Liver (tissue), 8 donors: ENCODE measurements at regions not wholly inside any gene's neighbourhood (a gene's known extent, or its start where the extent isn't known, plus 50 kb on each side); places are given as distances from the start of the nearest gene placed in this dataset.

Experiments
- DNase-seq: peaks from one replicate; pipeline ENCODE4 v3.0.0-alpha.2; 2017; ENCODE audit warnings: low spot score
- H3K27ac ChIP-seq, 2 donors: one replicate each; pipeline ENCODE4 v1.7.0; 2013; ENCODE audit warnings: inconsistent platforms in 2 of 2, low read length in 2 of 2, control low read depth in 1 of 2, low read depth in 1 of 2, mild to moderate bottlenecking in 1 of 2
- H3K27me3 ChIP-seq, 4 donors: one replicate each; pipeline versions ENCODE4 v1.6.1 to v1.7.0; 2013; ENCODE audit warnings: low read length in 3 of 4, inconsistent platforms in 1 of 4, mild to moderate bottlenecking in 1 of 4, moderate library complexity in 1 of 4; ENCODE audit not compliant: control insufficient read depth in 4 of 4, insufficient read depth in 4 of 4
- H3K36me3 ChIP-seq, 4 donors: one replicate each; pipeline versions ENCODE4 v1.6.1 to v1.7.0; 2013; ENCODE audit warnings: low read length in 3 of 4, mild to moderate bottlenecking in 3 of 4, low read depth in 1 of 4, moderate library complexity in 1 of 4; ENCODE audit not compliant: control insufficient read depth in 4 of 4, insufficient read depth in 3 of 4
- H3K4me1 ChIP-seq, 4 donors: one replicate each; pipeline versions ENCODE4 v1.6.1 to v1.7.0; 2013; ENCODE audit warnings: low read length in 3 of 4, mild to moderate bottlenecking in 3 of 4, moderate library complexity in 1 of 4; ENCODE audit not compliant: control insufficient read depth in 4 of 4, insufficient read depth in 4 of 4
- H3K4me3 ChIP-seq, 3 donors: one replicate each; pipeline versions ENCODE4 v1.6.1 to v1.7.0; 2013; ENCODE audit warnings: low read length in 3 of 3, control low read depth in 1 of 3, low read depth in 1 of 3, mild to moderate bottlenecking in 1 of 3
- H3K9ac ChIP-seq, 2 donors: one replicate each; pipeline ENCODE4 v1.7.0; 2013; ENCODE audit warnings: low read length in 2 of 2, mild to moderate bottlenecking in 2 of 2, moderate library complexity in 2 of 2, control low read depth in 1 of 2, low read depth in 1 of 2
- H3K9me3 ChIP-seq, 4 donors: one replicate each; pipeline versions ENCODE4 v1.6.1 to v1.7.0; 2013; ENCODE audit warnings: low read length in 3 of 4; ENCODE audit not compliant: control insufficient read depth in 4 of 4
- EGR1 ChIP-seq, 2 donors: IDR thresholded peaks; 2 replicates each; pipeline ENCODE4 v1.6.1; 2016 to 2018; ENCODE audit warnings: antibody characterized with exemption in 2 of 2, low read depth in 2 of 2
- FOXA2 ChIP-seq: IDR thresholded peaks from 2 replicates; pipeline ENCODE4 v1.6.1; 2016; ENCODE audit warnings: antibody characterized with exemption
- GABPA ChIP-seq, 2 donors: IDR thresholded peaks in 1 of 2; conservative IDR thresholded peaks in 1 of 2; 2 replicates each; pipeline ENCODE4 v1.6.1; 2016; ENCODE audit warnings: antibody characterized with exemption in 2 of 2, mild to moderate bottlenecking in 1 of 2, moderate library complexity in 1 of 2
- HNF4A ChIP-seq, 2 donors: conservative IDR thresholded peaks; 2 replicates each; pipeline ENCODE4 v1.6.1; 2016; ENCODE audit warnings: antibody characterized with exemption in 2 of 2, mild to moderate bottlenecking in 2 of 2
- HNF4G ChIP-seq: IDR thresholded peaks from 2 replicates; pipeline ENCODE4 v1.6.1; 2016; ENCODE audit warnings: antibody characterized with exemption
- JUND ChIP-seq, 2 donors: IDR thresholded peaks; 2 replicates each; pipeline ENCODE4 v1.6.1; 2016; ENCODE audit warnings: antibody characterized with exemption in 2 of 2
- NR2F2 ChIP-seq: IDR thresholded peaks from 2 replicates; pipeline ENCODE4 v1.6.1; 2016; ENCODE audit warnings: antibody characterized with exemption
- RAD21 ChIP-seq, 2 donors: IDR thresholded peaks; 2 replicates each; pipeline ENCODE4 v1.6.1; 2016; ENCODE audit warnings: antibody characterized with exemption in 2 of 2, mild to moderate bottlenecking in 2 of 2
- SP1 ChIP-seq: IDR thresholded peaks from 2 replicates; pipeline ENCODE4 v1.6.1; 2018; ENCODE audit warnings: antibody characterized with exemption, mild to moderate bottlenecking
- TAF1 ChIP-seq: conservative IDR thresholded peaks from 2 replicates; pipeline ENCODE4 v1.6.1; 2016; ENCODE audit warnings: antibody characterized with exemption, mild to moderate bottlenecking
- WGBS: extraction: QIAGEN DNeasy Blood & Tissue Kit; methylation state at CpG from one replicate; pipeline ENCODE4 v1.1.7; 2013; 5-methylcytosine and 5-hydroxymethylcytosine counted together
- TF ChIP-seq, protein P1 (sequence below): IDR thresholded peaks from 2 replicates; pipeline ENCODE4 v1.6.1; 2016; ENCODE audit warnings: antibody characterized with exemption
- TF ChIP-seq, protein P2 (sequence below): fragments of 150-350 bp; IDR thresholded peaks from 2 replicates; pipeline ENCODE4 v1.5.1; 2017; ENCODE audit warnings: improper control_type of control experiment, low read depth, low read length; ENCODE audit not compliant: missing input control
- TF ChIP-seq, protein P3 (sequence below): IDR thresholded peaks from 2 replicates; pipeline ENCODE4 v1.6.1; 2016; ENCODE audit warnings: antibody characterized with exemption, mild to moderate bottlenecking
- TF ChIP-seq, protein P4 (sequence below): IDR thresholded peaks from 2 replicates; pipeline ENCODE4 v1.6.1; 2016; ENCODE audit warnings: antibody characterized with exemption
- TF ChIP-seq, protein P5 (sequence below): IDR thresholded peaks from 2 replicates; pipeline ENCODE4 v1.6.1; 2016; ENCODE audit warnings: antibody characterized with exemption
- donor health status: healthy.
- donor health status: healthy.
- donor health status: healthy.
- donor health status: healthy.
- donor health status: healthy.

DNA sequence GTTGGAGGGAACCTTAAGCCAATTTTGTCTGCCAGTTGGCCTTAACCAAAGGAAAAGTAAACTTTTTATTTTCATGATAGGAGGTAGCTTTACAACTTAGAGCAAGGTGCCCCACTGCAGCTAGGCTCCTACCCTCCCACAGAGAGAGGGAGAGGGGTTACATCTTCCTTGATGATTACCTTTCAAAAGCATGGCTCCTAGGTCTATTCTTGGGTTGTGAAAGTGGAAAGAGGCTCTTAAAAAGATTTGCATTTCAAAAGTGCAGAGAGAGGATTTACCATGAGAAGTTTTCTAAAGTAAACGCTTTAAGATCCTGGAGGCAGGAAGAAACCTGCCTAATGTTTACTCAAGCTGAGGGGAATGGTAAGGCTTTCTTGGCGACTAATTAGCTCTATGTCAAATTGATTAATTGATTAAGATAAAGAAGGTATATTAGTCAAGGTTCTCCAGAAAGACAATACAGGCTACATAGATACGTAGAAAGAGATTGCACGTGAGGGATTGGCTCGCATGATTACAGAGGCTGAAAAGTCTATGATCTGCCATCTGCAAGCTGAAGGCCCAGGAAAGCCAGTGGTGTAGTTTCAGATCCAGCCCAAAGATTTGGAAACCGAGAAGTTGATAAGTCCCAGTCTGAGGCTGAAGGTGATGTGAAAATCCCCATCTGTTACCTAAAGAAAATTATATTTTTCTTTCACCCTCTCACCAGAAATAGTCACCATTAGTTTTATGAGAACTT, 333.8 kb upstream of the CTNND2 start (continued):
- TF ChIP-seq, protein P1, sequence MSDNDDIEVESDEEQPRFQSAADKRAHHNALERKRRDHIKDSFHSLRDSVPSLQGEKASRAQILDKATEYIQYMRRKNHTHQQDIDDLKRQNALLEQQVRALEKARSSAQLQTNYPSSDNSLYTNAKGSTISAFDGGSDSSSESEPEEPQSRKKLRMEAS, result no peak
- no peak for TF ChIP-seq HNF4A (conservative IDR thresholded peaks at IDR 0.05)

DNA sequence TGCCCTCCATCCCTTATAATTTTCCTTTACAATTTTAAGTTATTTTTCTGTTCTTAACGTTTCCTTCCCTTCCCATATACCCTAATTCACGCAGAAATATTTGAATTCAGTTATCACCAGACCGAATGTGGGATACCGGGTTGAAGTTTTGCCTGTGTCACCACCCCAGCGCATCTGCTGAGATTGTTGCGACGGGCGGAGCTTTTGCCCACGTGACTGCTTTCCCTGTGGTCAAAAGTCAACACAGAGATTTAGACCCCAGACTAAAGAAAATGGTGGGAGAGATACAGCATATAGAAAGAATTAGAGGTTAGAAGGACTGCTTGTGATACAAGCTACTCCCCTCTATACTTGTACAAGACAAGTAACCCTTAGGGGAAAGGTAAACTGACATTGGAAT, 326.4 kb upstream of the CTNND2 start:
- WGBS, result 79% methylated on average over 9 of the region's 9 CpGs
- DNase-seq, result no peak

DNA sequence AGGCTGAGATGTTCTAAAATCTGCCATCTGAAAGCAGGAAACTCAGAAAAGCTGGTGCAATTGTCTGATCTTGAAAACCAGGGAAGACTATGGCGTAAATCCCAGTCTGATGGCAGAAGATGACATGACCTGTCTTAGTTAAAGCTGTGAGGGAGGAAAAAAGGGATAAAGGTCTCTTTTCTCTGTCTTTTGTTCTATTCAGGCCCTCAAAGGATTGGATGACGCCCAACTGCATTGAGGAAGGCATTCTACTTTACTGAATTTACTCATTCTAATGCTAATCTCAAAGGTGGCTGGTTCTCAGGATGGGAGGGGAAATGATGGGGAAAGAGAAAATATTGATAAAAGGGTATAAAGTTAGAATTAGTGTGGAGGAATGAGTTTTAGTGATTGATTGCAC, 312.8 kb upstream of the CTNND2 start:
- Histone ChIP-seq H3K27me3 (no peaks in the 10 kb centered on the region), H3K4me3 (no peak overlapping the region), H3K36me3 (no peaks in the 10 kb centered on the region), H3K4me1 (no peaks in the 10 kb centered on the region), H3K9me3 (no peaks in the 10 kb centered on the region), H3K27ac (no peak overlapping the region), H3K9ac (no peak overlapping the region)
- no peak for DNase-seq
- TF ChIP-seq, protein P2, sequence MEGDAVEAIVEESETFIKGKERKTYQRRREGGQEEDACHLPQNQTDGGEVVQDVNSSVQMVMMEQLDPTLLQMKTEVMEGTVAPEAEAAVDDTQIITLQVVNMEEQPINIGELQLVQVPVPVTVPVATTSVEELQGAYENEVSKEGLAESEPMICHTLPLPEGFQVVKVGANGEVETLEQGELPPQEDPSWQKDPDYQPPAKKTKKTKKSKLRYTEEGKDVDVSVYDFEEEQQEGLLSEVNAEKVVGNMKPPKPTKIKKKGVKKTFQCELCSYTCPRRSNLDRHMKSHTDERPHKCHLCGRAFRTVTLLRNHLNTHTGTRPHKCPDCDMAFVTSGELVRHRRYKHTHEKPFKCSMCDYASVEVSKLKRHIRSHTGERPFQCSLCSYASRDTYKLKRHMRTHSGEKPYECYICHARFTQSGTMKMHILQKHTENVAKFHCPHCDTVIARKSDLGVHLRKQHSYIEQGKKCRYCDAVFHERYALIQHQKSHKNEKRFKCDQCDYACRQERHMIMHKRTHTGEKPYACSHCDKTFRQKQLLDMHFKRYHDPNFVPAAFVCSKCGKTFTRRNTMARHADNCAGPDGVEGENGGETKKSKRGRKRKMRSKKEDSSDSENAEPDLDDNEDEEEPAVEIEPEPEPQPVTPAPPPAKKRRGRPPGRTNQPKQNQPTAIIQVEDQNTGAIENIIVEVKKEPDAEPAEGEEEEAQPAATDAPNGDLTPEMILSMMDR, result no peak
- TF ChIP-seq HNF4A (conservative IDR thresholded peaks at IDR 0.05) (no peak), HNF4G (no peak), SP1 (no peak), JUND (IDR thresholded peaks at IDR 0.05) (no peak), GABPA (IDR thresholded peaks at IDR 0.05 in 1 of 2, conservative IDR thresholded peaks at IDR 0.05 in 1 of 2) (no peak), RAD21 (IDR thresholded peaks at IDR 0.05) (no peak), TAF1 (no peak), FOXA2 (no peak), EGR1 (IDR thresholded peaks at IDR 0.05; ENCODE audit: low read depth in 2 of 2) (no peak), NR2F2 (no peak)
- TF ChIP-seq, protein P3, sequence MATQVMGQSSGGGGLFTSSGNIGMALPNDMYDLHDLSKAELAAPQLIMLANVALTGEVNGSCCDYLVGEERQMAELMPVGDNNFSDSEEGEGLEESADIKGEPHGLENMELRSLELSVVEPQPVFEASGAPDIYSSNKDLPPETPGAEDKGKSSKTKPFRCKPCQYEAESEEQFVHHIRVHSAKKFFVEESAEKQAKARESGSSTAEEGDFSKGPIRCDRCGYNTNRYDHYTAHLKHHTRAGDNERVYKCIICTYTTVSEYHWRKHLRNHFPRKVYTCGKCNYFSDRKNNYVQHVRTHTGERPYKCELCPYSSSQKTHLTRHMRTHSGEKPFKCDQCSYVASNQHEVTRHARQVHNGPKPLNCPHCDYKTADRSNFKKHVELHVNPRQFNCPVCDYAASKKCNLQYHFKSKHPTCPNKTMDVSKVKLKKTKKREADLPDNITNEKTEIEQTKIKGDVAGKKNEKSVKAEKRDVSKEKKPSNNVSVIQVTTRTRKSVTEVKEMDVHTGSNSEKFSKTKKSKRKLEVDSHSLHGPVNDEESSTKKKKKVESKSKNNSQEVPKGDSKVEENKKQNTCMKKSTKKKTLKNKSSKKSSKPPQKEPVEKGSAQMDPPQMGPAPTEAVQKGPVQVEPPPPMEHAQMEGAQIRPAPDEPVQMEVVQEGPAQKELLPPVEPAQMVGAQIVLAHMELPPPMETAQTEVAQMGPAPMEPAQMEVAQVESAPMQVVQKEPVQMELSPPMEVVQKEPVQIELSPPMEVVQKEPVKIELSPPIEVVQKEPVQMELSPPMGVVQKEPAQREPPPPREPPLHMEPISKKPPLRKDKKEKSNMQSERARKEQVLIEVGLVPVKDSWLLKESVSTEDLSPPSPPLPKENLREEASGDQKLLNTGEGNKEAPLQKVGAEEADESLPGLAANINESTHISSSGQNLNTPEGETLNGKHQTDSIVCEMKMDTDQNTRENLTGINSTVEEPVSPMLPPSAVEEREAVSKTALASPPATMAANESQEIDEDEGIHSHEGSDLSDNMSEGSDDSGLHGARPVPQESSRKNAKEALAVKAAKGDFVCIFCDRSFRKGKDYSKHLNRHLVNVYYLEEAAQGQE, result no peak
- TF ChIP-seq, protein P4, sequence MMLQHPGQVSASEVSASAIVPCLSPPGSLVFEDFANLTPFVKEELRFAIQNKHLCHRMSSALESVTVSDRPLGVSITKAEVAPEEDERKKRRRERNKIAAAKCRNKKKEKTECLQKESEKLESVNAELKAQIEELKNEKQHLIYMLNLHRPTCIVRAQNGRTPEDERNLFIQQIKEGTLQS, result no peak
- TF ChIP-seq, protein P5, sequence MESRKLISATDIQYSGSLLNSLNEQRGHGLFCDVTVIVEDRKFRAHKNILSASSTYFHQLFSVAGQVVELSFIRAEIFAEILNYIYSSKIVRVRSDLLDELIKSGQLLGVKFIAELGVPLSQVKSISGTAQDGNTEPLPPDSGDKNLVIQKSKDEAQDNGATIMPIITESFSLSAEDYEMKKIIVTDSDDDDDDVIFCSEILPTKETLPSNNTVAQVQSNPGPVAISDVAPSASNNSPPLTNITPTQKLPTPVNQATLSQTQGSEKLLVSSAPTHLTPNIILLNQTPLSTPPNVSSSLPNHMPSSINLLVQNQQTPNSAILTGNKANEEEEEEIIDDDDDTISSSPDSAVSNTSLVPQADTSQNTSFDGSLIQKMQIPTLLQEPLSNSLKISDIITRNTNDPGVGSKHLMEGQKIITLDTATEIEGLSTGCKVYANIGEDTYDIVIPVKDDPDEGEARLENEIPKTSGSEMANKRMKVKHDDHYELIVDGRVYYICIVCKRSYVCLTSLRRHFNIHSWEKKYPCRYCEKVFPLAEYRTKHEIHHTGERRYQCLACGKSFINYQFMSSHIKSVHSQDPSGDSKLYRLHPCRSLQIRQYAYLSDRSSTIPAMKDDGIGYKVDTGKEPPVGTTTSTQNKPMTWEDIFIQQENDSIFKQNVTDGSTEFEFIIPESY, result no peak
- 39% methylated on average over 2 of the region's 2 CpGs for WGBS

More for the DNA sequence above, 326.4 kb upstream of the CTNND2 start:
- Histone ChIP-seq H3K27me3 (no peaks in the 10 kb centered on the region), H3K9ac (no peak overlapping the region), H3K9me3 (peaks cover 0 to 5% (median 0%) of the 10 kb centered on the region in 4 donors), H3K36me3 (no peaks in the 10 kb centered on the region), H3K4me1 (no peaks in the 10 kb centered on the region), H3K4me3 (no peak overlapping the region), H3K27ac (no peak overlapping the region)
- TF ChIP-seq, protein P1, result no peak
- TF ChIP-seq, protein P4, result no peak
- TF ChIP-seq HNF4A (conservative IDR thresholded peaks at IDR 0.05) (no peak), GABPA (IDR thresholded peaks at IDR 0.05 in 1 of 2, conservative IDR thresholded peaks at IDR 0.05 in 1 of 2) (no peak), FOXA2 (no peak), HNF4G (no peak), JUND (IDR thresholded peaks at IDR 0.05) (no peak), RAD21 (IDR thresholded peaks at IDR 0.05) (no peak)
